ENCODE measurements at regions not wholly inside any gene's neighbourhood (a gene's known extent, or its start where the extent isn't known, plus 50 kb on each side); places are given as distances from the start of the nearest gene placed in this dataset.

DNA sequence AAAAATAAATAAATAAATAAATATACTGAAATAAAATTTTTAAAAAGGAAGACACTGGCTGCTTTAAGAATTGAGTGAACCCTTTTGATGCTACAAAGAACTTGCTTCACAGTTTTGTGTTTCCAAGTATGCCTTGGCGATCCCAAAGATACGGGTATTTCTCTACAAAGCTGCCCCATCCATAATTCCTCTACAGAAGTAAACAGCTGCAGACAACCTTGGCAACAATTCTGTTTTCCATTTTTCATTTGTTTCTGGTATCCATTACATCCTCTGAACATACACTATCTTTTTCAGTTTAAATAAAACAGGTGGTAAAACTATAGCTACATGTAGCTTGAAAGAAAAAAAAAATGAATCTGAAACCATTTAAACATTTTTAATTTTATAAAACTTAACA, 552.8 kb upstream of the KLHL29 start:
- TF ChIP-seq, protein P1, sequence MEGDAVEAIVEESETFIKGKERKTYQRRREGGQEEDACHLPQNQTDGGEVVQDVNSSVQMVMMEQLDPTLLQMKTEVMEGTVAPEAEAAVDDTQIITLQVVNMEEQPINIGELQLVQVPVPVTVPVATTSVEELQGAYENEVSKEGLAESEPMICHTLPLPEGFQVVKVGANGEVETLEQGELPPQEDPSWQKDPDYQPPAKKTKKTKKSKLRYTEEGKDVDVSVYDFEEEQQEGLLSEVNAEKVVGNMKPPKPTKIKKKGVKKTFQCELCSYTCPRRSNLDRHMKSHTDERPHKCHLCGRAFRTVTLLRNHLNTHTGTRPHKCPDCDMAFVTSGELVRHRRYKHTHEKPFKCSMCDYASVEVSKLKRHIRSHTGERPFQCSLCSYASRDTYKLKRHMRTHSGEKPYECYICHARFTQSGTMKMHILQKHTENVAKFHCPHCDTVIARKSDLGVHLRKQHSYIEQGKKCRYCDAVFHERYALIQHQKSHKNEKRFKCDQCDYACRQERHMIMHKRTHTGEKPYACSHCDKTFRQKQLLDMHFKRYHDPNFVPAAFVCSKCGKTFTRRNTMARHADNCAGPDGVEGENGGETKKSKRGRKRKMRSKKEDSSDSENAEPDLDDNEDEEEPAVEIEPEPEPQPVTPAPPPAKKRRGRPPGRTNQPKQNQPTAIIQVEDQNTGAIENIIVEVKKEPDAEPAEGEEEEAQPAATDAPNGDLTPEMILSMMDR (conservative IDR thresholded peaks at IDR 0.05; ENCODE audit: low read depth, low read length), result no peak
- TF ChIP-seq POLR2A (IDR thresholded peaks at IDR 0.05; ENCODE audit: low read depth, low read length), result no peak
- TF ChIP-seq MAZ (IDR thresholded peaks at IDR 0.05; ENCODE audit: borderline replicate concordance, low read depth, low read length), result no peak
- no peak for TF ChIP-seq RAD21 (IDR thresholded peaks at IDR 0.05; ENCODE audit: low read length)
- no peak for TF ChIP-seq NFE2L2 (IDR thresholded peaks at IDR 0.05; ENCODE audit: low read depth, low read length)
- TF ChIP-seq BHLHE40 (IDR thresholded peaks at IDR 0.05; ENCODE audit: low read depth, low read length), result no peak
- TF ChIP-seq RCOR1 (IDR thresholded peaks at IDR 0.05; ENCODE audit: insufficient replicate concordance, low read length), result no peak
- TF ChIP-seq CEBPB (IDR thresholded peaks at IDR 0.05; ENCODE audit: low read depth, low read length), result no peak
- TF ChIP-seq SMC3 (IDR thresholded peaks at IDR 0.05; ENCODE audit: low read depth, low read length), result no peak
- TF ChIP-seq RFX5 (IDR thresholded peaks at IDR 0.05; ENCODE audit: low read depth, low read length), result no peak
- TF ChIP-seq MXI1 (IDR thresholded peaks at IDR 0.05; ENCODE audit: borderline replicate concordance, low read depth, low read length), result no peak

Measured in IMR-90 (cell line).